ENCODE measurements at regions not wholly inside any gene's neighbourhood (a gene's known extent, or its start where the extent isn't known, plus 50 kb on each side); places are given as distances from the start of the nearest gene placed in this dataset.

DNA sequence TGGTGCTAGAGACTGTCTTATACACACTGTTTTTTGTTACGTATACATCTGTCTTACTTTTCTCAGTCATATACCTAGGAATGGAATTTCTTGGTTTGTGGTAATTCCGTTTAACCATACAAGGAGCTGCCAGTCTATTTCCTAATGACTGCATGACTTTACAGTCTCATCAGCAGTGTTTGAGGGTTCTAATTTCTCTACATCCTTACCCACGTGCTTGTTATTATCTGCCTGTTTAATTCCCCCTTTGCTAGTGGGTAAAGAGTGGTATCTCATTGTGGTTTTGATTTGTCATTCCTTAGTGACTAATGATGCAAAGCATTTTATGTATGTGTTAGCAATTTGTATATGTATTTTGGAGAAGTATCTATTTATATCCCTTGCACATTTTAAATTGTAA is 1008.0 kb downstream of the FAM181B start:
- ChIA-PET POLR2A (no interaction called here), CTCF (interaction anchor here (1.5 kb wide), 1 partner anchor 16 kb away, joined by 5 read pairs; no protein-coding TSS in a partner anchor)
- DNase-seq (ENCODE audit: extremely low spot score) = no peak
- TF ChIP-seq, protein P1, sequence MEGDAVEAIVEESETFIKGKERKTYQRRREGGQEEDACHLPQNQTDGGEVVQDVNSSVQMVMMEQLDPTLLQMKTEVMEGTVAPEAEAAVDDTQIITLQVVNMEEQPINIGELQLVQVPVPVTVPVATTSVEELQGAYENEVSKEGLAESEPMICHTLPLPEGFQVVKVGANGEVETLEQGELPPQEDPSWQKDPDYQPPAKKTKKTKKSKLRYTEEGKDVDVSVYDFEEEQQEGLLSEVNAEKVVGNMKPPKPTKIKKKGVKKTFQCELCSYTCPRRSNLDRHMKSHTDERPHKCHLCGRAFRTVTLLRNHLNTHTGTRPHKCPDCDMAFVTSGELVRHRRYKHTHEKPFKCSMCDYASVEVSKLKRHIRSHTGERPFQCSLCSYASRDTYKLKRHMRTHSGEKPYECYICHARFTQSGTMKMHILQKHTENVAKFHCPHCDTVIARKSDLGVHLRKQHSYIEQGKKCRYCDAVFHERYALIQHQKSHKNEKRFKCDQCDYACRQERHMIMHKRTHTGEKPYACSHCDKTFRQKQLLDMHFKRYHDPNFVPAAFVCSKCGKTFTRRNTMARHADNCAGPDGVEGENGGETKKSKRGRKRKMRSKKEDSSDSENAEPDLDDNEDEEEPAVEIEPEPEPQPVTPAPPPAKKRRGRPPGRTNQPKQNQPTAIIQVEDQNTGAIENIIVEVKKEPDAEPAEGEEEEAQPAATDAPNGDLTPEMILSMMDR (IDR thresholded peaks at IDR 0.05; ENCODE audit: control extremely low read depth, extremely low read depth, low read depth, missing control alignments) = no peak

DNA sequence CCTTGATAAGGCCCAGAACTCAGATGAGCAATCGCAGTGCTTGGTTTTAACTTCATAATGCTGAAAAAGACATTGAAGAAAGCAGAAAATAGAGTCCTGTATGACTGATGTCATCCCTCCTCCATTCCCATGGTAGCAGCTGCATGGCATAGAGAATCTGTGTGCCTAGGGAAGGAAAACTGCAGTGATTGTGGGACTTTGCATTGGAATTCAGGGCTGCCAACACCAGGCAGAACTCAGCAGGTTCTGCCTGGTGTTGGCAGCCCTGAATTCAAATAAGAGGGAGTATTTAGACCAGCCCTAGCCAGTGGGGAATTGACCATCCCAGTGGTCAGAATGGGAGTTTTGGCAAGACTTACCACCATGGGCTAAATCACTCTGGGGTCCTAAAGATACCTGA is 1016.0 kb downstream of the FAM181B start:
- ChIA-PET POLR2A (no interaction called here), CTCF (no interaction called here)
- no peak for DNase-seq (ENCODE audit: extremely low spot score)

DNA sequence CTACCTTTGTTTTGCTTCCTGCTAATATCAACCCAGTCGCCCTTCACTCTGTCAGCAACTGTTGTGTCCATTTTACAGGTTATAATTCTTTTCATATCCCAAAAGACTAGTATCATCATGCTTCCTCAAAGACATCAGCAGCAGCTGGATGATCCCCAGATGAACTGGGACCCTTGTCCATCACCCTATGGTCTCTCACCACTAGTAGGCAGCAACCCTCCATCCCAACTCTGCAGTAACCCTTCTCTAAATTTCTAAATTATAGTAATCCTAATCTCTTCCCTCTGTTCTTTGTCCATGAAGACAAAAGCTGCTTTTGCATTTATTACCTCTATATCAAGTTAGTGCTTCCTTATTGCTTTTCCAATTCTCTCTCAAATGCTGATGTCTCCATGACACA is 1025.8 kb downstream of the FAM181B start:
- DNase-seq (ENCODE audit: extremely low spot score) = no peak
- ChIA-PET POLR2A (no interaction called here), CTCF (interaction anchor here (0.7 kb wide), 1 partner anchor 8 kb away, joined by 3 read pairs; no protein-coding TSS in a partner anchor)
- TF ChIP-seq, protein P1 (IDR thresholded peaks at IDR 0.05; ENCODE audit: control extremely low read depth, extremely low read depth, low read depth, missing control alignments) = no peak

More for the DNA sequence above, 1016.0 kb downstream of the FAM181B start:
- TF ChIP-seq, protein P1 (IDR thresholded peaks at IDR 0.05; ENCODE audit: control extremely low read depth, extremely low read depth, low read depth, missing control alignments) = no peak

DNA sequence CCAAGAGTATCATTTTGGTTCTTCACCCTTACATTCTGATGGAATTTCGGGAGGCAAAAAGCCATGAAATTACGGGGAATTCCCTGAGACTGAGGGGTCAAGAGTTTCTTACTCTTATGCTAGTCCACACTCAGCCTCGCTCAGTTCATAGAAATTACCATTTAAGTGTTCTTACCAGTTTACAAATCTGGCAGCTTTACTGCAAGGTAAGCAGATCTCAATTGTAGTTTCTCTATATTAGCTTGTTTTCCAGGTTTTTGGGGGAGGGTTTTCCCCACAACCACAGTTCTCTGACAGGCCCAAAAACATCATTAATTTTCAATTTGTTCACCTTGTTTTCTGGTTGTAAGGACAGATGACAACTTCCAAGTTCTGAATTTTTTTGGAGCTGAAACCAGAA is 1028.4 kb downstream of the FAM181B start:
- ChIA-PET POLR2A (no interaction called here), CTCF (interaction anchor here (1.3 kb wide), 1 partner anchor 15 kb away, joined by 4 read pairs; no protein-coding TSS in a partner anchor)

DNA sequence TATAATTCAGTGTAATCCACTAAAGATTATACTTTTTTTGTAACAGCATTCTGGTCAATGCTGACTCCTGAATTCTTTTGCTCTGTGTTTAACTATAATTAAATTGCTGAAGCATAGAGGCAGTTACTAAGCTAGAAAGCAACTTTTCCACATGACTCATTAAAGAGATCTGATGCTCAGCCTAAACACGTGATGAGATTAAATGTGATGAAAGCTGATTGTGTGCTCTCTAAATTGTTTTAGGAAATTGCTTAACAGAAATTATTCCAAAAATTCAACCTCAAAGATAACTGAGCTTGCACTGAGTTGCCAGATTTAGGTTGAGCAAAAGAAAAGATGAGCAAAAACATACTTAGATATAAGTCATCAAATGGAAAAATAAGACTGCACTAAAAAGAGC is 1033.6 kb downstream of the FAM181B start:
- DNase-seq (ENCODE audit: extremely low spot score) = no peak
- POLR2A ChIA-PET = no interaction called here
- TF ChIP-seq, protein P1 (IDR thresholded peaks at IDR 0.05; ENCODE audit: control extremely low read depth, extremely low read depth, low read depth, missing control alignments) = no peak
- CTCF ChIA-PET = no interaction called here

More for the DNA sequence above, 1028.4 kb downstream of the FAM181B start:
- DNase-seq (ENCODE audit: extremely low spot score) = no peak
- TF ChIP-seq, protein P1 (IDR thresholded peaks at IDR 0.05; ENCODE audit: control extremely low read depth, extremely low read depth, low read depth, missing control alignments) = no peak

DNA sequence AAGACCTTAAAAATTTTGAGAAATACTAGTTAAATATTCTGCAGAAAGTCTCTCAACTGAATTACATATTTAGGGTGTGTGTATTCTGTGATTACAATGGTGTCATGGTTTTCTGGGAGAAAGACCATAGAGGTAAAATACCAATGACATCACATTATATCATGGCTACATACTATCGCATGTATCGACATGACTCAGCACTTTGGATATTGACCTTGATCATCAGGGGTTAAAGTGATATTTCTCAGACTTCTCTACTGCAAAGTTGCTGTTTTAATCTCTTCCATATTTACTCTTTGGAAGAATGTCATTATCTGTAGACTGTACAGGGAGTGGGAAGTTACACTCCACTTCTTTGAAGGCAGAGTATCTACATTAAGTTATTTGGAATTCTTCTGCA is 1046.6 kb downstream of the FAM181B start:
- TF ChIP-seq, protein P1 (IDR thresholded peaks at IDR 0.05; ENCODE audit: control extremely low read depth, extremely low read depth, low read depth, missing control alignments) = no peak
- no peak for DNase-seq (ENCODE audit: extremely low spot score)
- POLR2A ChIA-PET = no interaction called here
- CTCF ChIA-PET = no interaction called here

DNA sequence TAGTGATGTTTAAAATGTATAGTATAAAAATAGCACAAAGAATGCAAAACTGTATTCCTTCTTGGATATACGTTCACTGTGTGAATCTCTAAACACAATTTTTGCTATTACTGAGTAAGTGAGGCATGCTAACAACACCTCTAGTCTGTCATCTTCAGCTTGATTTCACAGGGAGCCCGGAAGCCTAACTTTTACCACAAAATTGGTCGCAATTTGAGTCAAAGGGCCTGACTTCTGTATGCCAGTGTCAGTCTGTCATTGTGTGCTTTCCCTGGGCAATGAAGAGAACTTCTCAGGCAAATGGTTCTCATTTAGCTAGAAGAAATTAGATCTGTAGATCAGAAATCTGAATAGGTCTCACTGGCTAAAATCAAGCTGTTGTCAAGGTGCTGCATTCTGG is 1059.5 kb downstream of the FAM181B start:
- ChIA-PET CTCF (interaction anchor here (1.2 kb wide), 1 partner anchor 12 kb away, joined by 3 read pairs; no protein-coding TSS in a partner anchor), POLR2A (no interaction called here)
- DNase-seq (ENCODE audit: extremely low spot score) = no peak
- TF ChIP-seq, protein P1 (IDR thresholded peaks at IDR 0.05; ENCODE audit: control extremely low read depth, extremely low read depth, low read depth, missing control alignments) = no peak
